ENCODE measurements at regions not wholly inside any gene's neighbourhood (a gene's known extent, or its start where the extent isn't known, plus 50 kb on each side); places are given as distances from the start of the nearest gene placed in this dataset.

GRCh38 chr3:76949462-76949861 is 90.4 kb upstream of the ROBO2 start:
- TF ChIP-seq, protein P1, sequence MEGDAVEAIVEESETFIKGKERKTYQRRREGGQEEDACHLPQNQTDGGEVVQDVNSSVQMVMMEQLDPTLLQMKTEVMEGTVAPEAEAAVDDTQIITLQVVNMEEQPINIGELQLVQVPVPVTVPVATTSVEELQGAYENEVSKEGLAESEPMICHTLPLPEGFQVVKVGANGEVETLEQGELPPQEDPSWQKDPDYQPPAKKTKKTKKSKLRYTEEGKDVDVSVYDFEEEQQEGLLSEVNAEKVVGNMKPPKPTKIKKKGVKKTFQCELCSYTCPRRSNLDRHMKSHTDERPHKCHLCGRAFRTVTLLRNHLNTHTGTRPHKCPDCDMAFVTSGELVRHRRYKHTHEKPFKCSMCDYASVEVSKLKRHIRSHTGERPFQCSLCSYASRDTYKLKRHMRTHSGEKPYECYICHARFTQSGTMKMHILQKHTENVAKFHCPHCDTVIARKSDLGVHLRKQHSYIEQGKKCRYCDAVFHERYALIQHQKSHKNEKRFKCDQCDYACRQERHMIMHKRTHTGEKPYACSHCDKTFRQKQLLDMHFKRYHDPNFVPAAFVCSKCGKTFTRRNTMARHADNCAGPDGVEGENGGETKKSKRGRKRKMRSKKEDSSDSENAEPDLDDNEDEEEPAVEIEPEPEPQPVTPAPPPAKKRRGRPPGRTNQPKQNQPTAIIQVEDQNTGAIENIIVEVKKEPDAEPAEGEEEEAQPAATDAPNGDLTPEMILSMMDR (IDR thresholded peaks at IDR 0.05), result no peak
- TF ChIP-seq POLR2A (IDR thresholded peaks at IDR 0.05), result no peak
